ENCODE measurements at regions not wholly inside any gene's neighbourhood (a gene's known extent, or its start where the extent isn't known, plus 50 kb on each side); places are given as distances from the start of the nearest gene placed in this dataset.

GRCh38 chr5:1933364-1934055 is 50.8 kb upstream of the IRX4 start:
- DNase-seq: no peak
- TF ChIP-seq GATA1 (IDR thresholded peaks at IDR 0.05; ENCODE audit: low read depth, low read length): no peak
- no peak for TF ChIP-seq POLR2A (IDR thresholded peaks at IDR 0.05; ENCODE audit: low read length)
